ENCODE measurements at regions not wholly inside any gene's neighbourhood (a gene's known extent, or its start where the extent isn't known, plus 50 kb on each side); places are given as distances from the start of the nearest gene placed in this dataset.

- Histone ChIP-seq H3K27me3 (ENCODE audit: control insufficient read depth, extremely low read depth, insufficient read depth, low read length) (no peaks in the 10 kb centered on the region), H3K4me2 (ENCODE audit: control insufficient read depth, extremely low read depth, insufficient read depth, low read depth, low read length) (no peak overlapping the region), H4K20me1 (ENCODE audit: control insufficient read depth, extremely low read depth, insufficient read depth, low read length) (no peaks in the 10 kb centered on the region), H3K4me3 (ENCODE audit: control insufficient read depth in 2 of 3, extremely low read depth in 1 of 3, insufficient read depth in 2 of 3, low read depth in 1 of 3, low read length in 3 of 3) (no peak overlapping the region), H3K4me1 (ENCODE audit: control insufficient read depth, extremely low read depth, insufficient read depth, low read length) (peaks cover 17% of the 10 kb centered on the region), H3K79me2 (ENCODE audit: control insufficient read depth, insufficient read depth, low read length) (no peaks in the 10 kb centered on the region), H3K36me3 (ENCODE audit: control insufficient read depth in 2 of 2, extremely low read depth in 1 of 2, insufficient read depth in 2 of 2, low read length in 2 of 2) (no peaks in the 10 kb centered on the region), H3K9ac (ENCODE audit: control insufficient read depth, extremely low read depth, insufficient read depth, low read length) (no peak overlapping the region), H3K9me1 (ENCODE audit: control insufficient read depth, extremely low read depth, insufficient read depth, low read length) (no peaks in the 10 kb centered on the region), H3K27ac (ENCODE audit: control insufficient read depth, insufficient read depth, low read length) (no peak overlapping the region), H2AFZ (ENCODE audit: control insufficient read depth, low read length) (no peak overlapping the region), H3K9me3 (ENCODE audit: control insufficient read depth, low read depth, low read length) (no peaks in the 10 kb centered on the region)
- DNase-seq (ENCODE audit: low read depth, low spot score) (no peak), FAIRE-seq (no peak)
- dilution Hi-C loops (cut with MboI; ENCODE audit: extremely low pct_ligation_motif_present, low sequenced_read_pairs), result no loop called here
- TF ChIP-seq CTCF (optimal IDR thresholded peaks at IDR 0.05 in 1 of 3, IDR thresholded peaks at IDR 0.05 in 1 of 3, conservative IDR thresholded peaks at IDR 0.05 in 1 of 3; ENCODE audit: extremely low read depth in 1 of 3, insufficient read depth in 2 of 3, low read length in 3 of 3) (no peak), EZH2 (IDR thresholded peaks at IDR 0.05; ENCODE audit: low read length) (no peak)
Measured at GRCh38 chr10:32130788-32131187, 74.6 kb upstream of the KIF5B start.

GRCh38 chr10:32125023-32125422 is 68.8 kb upstream of the KIF5B start:
- FAIRE-seq, result no peak
- no peak overlapping the region for H3K4me3 ChIP-seq (ENCODE audit: control insufficient read depth in 2 of 3, extremely low read depth in 1 of 3, insufficient read depth in 2 of 3, low read depth in 1 of 3, low read length in 3 of 3)

More at GRCh38 chr10:32125023-32125422, 68.8 kb upstream of the KIF5B start:
- no peaks in the 10 kb centered on the region for H4K20me1 ChIP-seq (ENCODE audit: control insufficient read depth, extremely low read depth, insufficient read depth, low read length)
- no peak for DNase-seq (ENCODE audit: low read depth, low spot score)
- no peaks in the 10 kb centered on the region for H3K9me1 ChIP-seq (ENCODE audit: control insufficient read depth, extremely low read depth, insufficient read depth, low read length)
- no peak overlapping the region for H2AFZ ChIP-seq (ENCODE audit: control insufficient read depth, low read length)
- TF ChIP-seq EZH2 (IDR thresholded peaks at IDR 0.05; ENCODE audit: low read length), result no peak
- TF ChIP-seq CTCF (optimal IDR thresholded peaks at IDR 0.05 in 1 of 3, IDR thresholded peaks at IDR 0.05 in 1 of 3, conservative IDR thresholded peaks at IDR 0.05 in 1 of 3; ENCODE audit: extremely low read depth in 1 of 3, insufficient read depth in 2 of 3, low read length in 3 of 3), result no peak
- no peaks in the 10 kb centered on the region for H3K79me2 ChIP-seq (ENCODE audit: control insufficient read depth, insufficient read depth, low read length)
- dilution Hi-C loops (cut with MboI; ENCODE audit: extremely low pct_ligation_motif_present, low sequenced_read_pairs), result no loop called here
- H3K4me1 ChIP-seq (ENCODE audit: control insufficient read depth, extremely low read depth, insufficient read depth, low read length), result no peaks in the 10 kb centered on the region
- H3K4me2 ChIP-seq (ENCODE audit: control insufficient read depth, extremely low read depth, insufficient read depth, low read depth, low read length), result no peak overlapping the region
- H3K9ac ChIP-seq (ENCODE audit: control insufficient read depth, extremely low read depth, insufficient read depth, low read length), result no peak overlapping the region
- H3K9me3 ChIP-seq (ENCODE audit: control insufficient read depth, low read depth, low read length), result no peaks in the 10 kb centered on the region
- H3K27me3 ChIP-seq (ENCODE audit: control insufficient read depth, extremely low read depth, insufficient read depth, low read length), result no peaks in the 10 kb centered on the region
- no peaks in the 10 kb centered on the region for H3K36me3 ChIP-seq (ENCODE audit: control insufficient read depth in 2 of 2, extremely low read depth in 1 of 2, insufficient read depth in 2 of 2, low read length in 2 of 2)
- no peak overlapping the region for H3K27ac ChIP-seq (ENCODE audit: control insufficient read depth, insufficient read depth, low read length)
